HepG2 (cell line): ENCODE measurements at regions not wholly inside any gene's neighbourhood (a gene's known extent, or its start where the extent isn't known, plus 50 kb on each side); places are given as distances from the start of the nearest gene placed in this dataset.

ENCODE experiments used
- ATAC-seq: fragments of 200-7000 bp; cut with Tn5 transposase; 3 replicates; pipeline ENCODE4 v1.9.1; 2020; ENCODE audit warnings: mild to moderate bottlenecking, moderate library complexity
- BruUV-seq: library from RNA; stranded (reverse); fragments of 400-500 nt; replicated peaks from 2 replicates; lab custom pipeline; 2021; lab: Mats Ljungman, UMichigan
- CTCF ChIA-PET: fragments of 300-600 bp; formaldehyde crosslinking; extraction: SDS; loops from one replicate; lab custom pipeline; 2021; ENCODE audit warnings: low total read pairs, inconsistent platforms, low intra/inter-chr PET ratio; lab: Yijun Ruan, JAX
- POLR2A ChIA-PET: fragments of 350-600 bp; sonication (Branson Sonifier 250); formaldehyde crosslinking; loops from one replicate; lab custom pipeline; 2020; ENCODE audit warnings: antibody characterized with exemption, inconsistent platforms; lab: Yijun Ruan, JAX
- DNase-seq: peaks from one replicate; pipeline ENCODE4 v3.0.0-alpha.2; 2015; ENCODE audit warnings: low spot score
- FAIRE-seq: peaks from 3 replicates; lab custom pipeline; 2011; peaks lifted over from hg19 to GRCh38; lab: Jason Lieb, UNC
- H2AFZ ChIP-seq: one replicate; pipeline ENCODE4 v1.6.1; 2011; ENCODE audit warnings: low read length, inconsistent platforms
- H3K27ac ChIP-seq: fragments of 300-600 bp; 3 replicates; pipeline ENCODE4 v1.8.0; 2011; ENCODE audit warnings: mixed run types, mild to moderate bottlenecking, mixed read lengths, low read length, inconsistent platforms; ENCODE audit not compliant: insufficient read depth; ENCODE audit errors: extremely low read length
- H3K27me3 ChIP-seq, 2 experiments: fragments of 200-600 bp in 1 of 2; 2 replicates in 1 of 2; 3 replicates in 1 of 2; pipeline versions ENCODE4 v1.6.0 to v1.8.0; 2011; ENCODE audit warnings: low read length in 2 of 2, mild to moderate bottlenecking in 2 of 2, moderate library complexity in 2 of 2, inconsistent platforms in 1 of 2; ENCODE audit not compliant: insufficient read depth in 2 of 2, control insufficient read depth in 1 of 2
- H3K36me3 ChIP-seq, 2 experiments: fragments of 200-600 bp in 1 of 2; replicated peaks in 1 of 2; 2 replicates in 1 of 2; 3 replicates in 1 of 2; pipeline versions ENCODE4 v1.5.1 to v1.8.0; 2011; ENCODE audit warnings: low read length in 2 of 2, inconsistent platforms in 1 of 2; ENCODE audit not compliant: insufficient read depth in 2 of 2, control insufficient read depth in 1 of 2
- H3K4me1 ChIP-seq: 2 replicates; pipeline ENCODE4 v1.5.1; 2012; ENCODE audit warnings: low read length, inconsistent platforms; ENCODE audit not compliant: insufficient read depth
- H3K4me2 ChIP-seq: 2 replicates; pipeline ENCODE4 v1.6.0; 2011; ENCODE audit warnings: low read depth, low read length, inconsistent platforms
- H3K4me3 ChIP-seq, 3 experiments: fragments of 200-600 bp in 1 of 3; sonication (generic), shearing (Covaris generic) in 1 of 3; replicated peaks in 1 of 3; 2 replicates each; pipeline ENCODE4 v1.5.1; 2011 to 2016; ENCODE audit warnings: low read length in 3 of 3, inconsistent platforms in 2 of 3, low read depth in 2 of 3, mild to moderate bottlenecking in 2 of 3, control low read depth in 1 of 3, mixed read lengths in 1 of 3; ENCODE audit not compliant: insufficient read depth in 1 of 3
- H3K79me2 ChIP-seq: one replicate; pipeline ENCODE4 v1.6.1; 2011; ENCODE audit warnings: low read length, inconsistent platforms; ENCODE audit not compliant: insufficient read depth
- H3K9ac ChIP-seq: 2 replicates; pipeline ENCODE4 v1.6.0; 2011; ENCODE audit warnings: mild to moderate bottlenecking, low read depth, low read length, inconsistent platforms; ENCODE audit not compliant: insufficient read depth
- H3K9me3 ChIP-seq: 2 replicates; pipeline ENCODE4 v1.5.1; 2012; ENCODE audit warnings: mild to moderate bottlenecking, low read length
- H4K20me1 ChIP-seq: 2 replicates; pipeline ENCODE4 v1.6.0; 2011; ENCODE audit warnings: inconsistent platforms, mild to moderate bottlenecking, low read length, moderate library complexity; ENCODE audit not compliant: insufficient read depth
- CSRNP1 ChIP-seq: sonication (generic); formaldehyde crosslinking; IDR thresholded peaks from 2 replicates; pipeline ENCODE4 v1.8.1; 2023; ENCODE audit warnings: mild to moderate bottlenecking, missing genetic modification reagents
- MEF2D ChIP-seq: sonication (generic); formaldehyde crosslinking; IDR thresholded peaks from 2 replicates; pipeline ENCODE4 v1.5.1; 2020; ENCODE audit warnings: mild to moderate bottlenecking, missing genetic modification reagents
- POGK ChIP-seq: sonication (generic); formaldehyde crosslinking; conservative IDR thresholded peaks from 2 replicates; pipeline ENCODE4 v1.8.0; 2022; ENCODE audit warnings: mild to moderate bottlenecking, moderate library complexity, missing genetic modification reagents
- SNAPC2 ChIP-seq: sonication (generic); formaldehyde crosslinking; IDR thresholded peaks from 2 replicates; pipeline ENCODE4 v1.8.1; 2022; ENCODE audit warnings: mild to moderate bottlenecking, missing genetic modification reagents
- ZMAT5 ChIP-seq: sonication (generic); formaldehyde crosslinking; IDR thresholded peaks from 2 replicates; pipeline ENCODE4 v1.5.0; 2020; ENCODE audit warnings: mild to moderate bottlenecking, low read depth, missing genetic modification reagents, borderline replicate concordance
- ZNF282 ChIP-seq: fragments of 450-650 bp; IDR thresholded peaks from 2 replicates; pipeline ENCODE4 v1.6.1; 2018; ENCODE audit not compliant: partially characterized antibody
- ZNF44 ChIP-seq: sonication (generic); formaldehyde crosslinking; IDR thresholded peaks from 2 replicates; pipeline ENCODE4 v1.5.1; 2020; ENCODE audit warnings: mild to moderate bottlenecking, missing genetic modification reagents
- WGBS: methylation state at CpG from one replicate; pipeline ENCODE4 v1.1.6; 2017; ENCODE audit warnings: low lambda C conversion rate; 5-methylcytosine and 5-hydroxymethylcytosine counted together
- in situ Hi-C: cut with HindIII; loops from 2 replicates; pipeline ENCODE4 v1.10.0; 2017; ENCODE audit warnings: low pct_unique_long_range_greater_than_20kb; ENCODE audit not compliant: extremely low pct_ligation_motif_present
- intact Hi-C: fragments of 100-400 bp; cut with micrococcal nuclease; formaldehyde crosslinking; loops from one replicate; pipeline ENCODE4 v1.10.0; 2022; ENCODE audit not compliant: unreplicated experiment

- in situ Hi-C loops = no loop called here
- Histone ChIP-seq H3K27me3 (no peaks in the 10 kb centered on the region), H3K9ac (no peak overlapping the region), H3K9me3 (peaks cover 67% of the 10 kb centered on the region), H3K79me2 (no peaks in the 10 kb centered on the region), H2AFZ (no peak overlapping the region), H3K36me3 (no peaks in the 10 kb centered on the region), H3K4me2 (no peak overlapping the region), H3K4me1 (no peaks in the 10 kb centered on the region), H4K20me1 (no peaks in the 10 kb centered on the region), H3K27ac (no peak overlapping the region), H3K4me3 (no peak overlapping the region)
- ChIA-PET CTCF (no interaction called here), POLR2A (no interaction called here)
- FAIRE-seq (no peak), ATAC-seq (no peak), DNase-seq (no peak)
- BruUV-seq = no TSS peak
- TF ChIP-seq ZMAT5 (CRISPR knock-in tag) (no peak), MEF2D (no peak), ZNF282 (no peak), SNAPC2 (CRISPR knock-in tag) (no peak), CSRNP1 (CRISPR knock-in tag) (no peak), POGK (CRISPR knock-in tag) (no peak), ZNF44 (no peak)
- intact Hi-C loops = no loop called here
- 42% methylated on average over 18 of the region's 25 CpGs for WGBS
These were observed 1456.2 kb upstream of the SLC10A2 start for GRCh38 chr13:104522235-104523072.
